Activated CD4-positive, CD25-positive, alpha-beta regulatory T cell treated with anti-CD3 and anti-CD28 coated beads, Interleukin-2, amount 50 U/mL, for 24 hours (primary cell): ENCODE measurements at regions not wholly inside any gene's neighbourhood (a gene's known extent, or its start where the extent isn't known, plus 50 kb on each side); places are given as distances from the start of the nearest gene placed in this dataset.

ENCODE experiments used
- ATAC-seq, 2 donors: fragments of 150-1000 bp; cut with Tn5 transposase; one replicate each; pipeline ENCODE4 v1.10.0; 2021; ENCODE audit warnings: mild to moderate bottlenecking in 1 of 2, moderate library complexity in 1 of 2

DNA sequence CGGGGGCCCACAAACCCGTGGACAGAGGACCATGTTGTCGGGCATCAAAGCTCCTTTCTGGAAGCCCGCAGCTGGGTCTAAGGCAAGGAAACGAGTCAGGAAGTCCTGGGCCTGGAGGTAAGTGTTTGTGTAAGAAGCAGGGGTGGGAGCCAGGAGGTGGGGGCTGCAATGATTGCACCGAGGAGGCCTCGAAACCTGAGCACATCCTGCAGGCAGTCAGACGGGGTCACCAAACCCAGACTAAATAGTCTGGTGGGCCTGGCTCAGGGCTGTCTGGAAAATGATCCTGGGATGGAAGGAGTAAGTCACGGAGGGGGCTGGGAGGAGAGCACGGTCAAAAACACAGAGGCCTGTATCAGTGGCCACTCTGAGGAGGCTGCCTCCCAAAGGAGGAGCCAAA, 539.2 kb downstream of the MN1 start:
- ATAC-seq, result no peak

DNA sequence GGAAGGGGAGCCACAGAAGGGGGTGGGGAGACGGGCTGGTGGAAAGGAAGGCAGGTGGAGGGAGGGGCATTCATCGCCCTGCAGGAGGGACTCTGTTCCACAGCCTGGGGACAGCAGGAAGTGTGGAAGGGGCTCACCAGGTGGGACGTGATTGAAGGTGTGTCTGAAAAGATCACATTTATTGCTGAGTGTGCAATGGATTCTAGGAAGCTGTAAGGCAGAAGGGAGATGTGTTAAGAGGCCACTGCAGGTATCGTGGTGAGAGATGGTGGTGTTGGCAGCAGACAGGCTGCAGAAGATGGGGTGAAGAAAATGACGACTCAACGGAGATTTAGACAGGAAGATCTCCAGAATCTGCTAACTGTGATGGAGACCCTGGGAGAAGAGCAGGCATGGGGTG, 537.4 kb downstream of the MN1 start:
- ATAC-seq, result no peak

DNA sequence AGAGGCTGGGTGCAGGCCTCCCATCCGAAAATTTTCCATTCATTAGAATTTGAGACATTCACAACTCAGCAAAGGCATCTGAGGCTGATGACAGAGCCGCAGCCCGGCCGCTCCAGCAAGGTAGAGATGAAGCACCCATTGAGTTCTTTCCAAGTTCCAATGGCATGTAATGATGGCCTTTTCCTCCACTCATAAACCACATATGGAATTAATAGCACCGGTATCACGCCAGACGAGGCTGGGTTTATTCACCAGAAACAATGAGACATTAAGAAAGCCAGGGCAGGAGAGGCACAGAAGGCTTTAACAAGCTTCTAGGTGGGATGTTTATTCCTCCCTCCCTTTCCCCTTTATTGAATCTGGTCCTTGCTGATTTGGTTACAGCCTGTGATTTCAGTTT, 534.4 kb downstream of the MN1 start:
- no peak for ATAC-seq

DNA sequence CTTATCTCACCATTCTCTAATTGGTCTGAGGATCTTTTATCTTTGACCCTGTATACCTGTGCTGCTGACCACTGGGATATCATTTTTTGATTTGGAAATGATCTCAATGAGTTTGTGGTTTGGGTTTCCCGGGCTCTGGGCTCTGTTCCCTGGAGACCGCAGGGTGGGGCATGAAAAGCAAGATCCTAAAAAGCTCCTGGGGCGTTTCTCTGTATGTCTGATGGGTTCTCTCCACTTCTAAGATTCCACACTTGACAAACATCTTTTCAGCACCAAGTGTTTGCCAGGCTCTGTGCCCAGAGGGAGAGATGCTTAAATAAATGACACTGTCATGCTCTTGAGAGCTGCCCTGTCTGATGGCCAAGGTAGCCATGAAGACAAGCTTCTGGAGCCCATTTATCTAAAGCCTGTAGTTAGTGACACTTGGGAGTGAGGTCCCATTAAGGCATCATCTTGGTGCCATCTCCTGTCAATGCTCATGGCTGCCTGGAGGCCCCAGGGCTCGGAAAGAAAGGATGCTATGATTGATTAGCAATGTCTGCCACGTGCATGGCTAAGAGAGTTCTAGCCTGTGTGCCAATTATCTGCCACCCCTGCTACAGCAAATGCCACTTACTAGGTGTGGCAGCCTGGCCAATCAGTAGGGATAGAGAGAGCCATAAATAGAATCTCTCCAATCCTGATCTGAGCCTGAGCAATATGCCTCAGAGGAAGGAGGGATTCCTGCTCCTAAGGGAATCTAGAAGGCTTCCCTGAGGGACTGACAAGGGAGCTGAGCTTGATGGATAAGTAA, 531.6 kb downstream of the MN1 start:
- ATAC-seq, result no peak

DNA sequence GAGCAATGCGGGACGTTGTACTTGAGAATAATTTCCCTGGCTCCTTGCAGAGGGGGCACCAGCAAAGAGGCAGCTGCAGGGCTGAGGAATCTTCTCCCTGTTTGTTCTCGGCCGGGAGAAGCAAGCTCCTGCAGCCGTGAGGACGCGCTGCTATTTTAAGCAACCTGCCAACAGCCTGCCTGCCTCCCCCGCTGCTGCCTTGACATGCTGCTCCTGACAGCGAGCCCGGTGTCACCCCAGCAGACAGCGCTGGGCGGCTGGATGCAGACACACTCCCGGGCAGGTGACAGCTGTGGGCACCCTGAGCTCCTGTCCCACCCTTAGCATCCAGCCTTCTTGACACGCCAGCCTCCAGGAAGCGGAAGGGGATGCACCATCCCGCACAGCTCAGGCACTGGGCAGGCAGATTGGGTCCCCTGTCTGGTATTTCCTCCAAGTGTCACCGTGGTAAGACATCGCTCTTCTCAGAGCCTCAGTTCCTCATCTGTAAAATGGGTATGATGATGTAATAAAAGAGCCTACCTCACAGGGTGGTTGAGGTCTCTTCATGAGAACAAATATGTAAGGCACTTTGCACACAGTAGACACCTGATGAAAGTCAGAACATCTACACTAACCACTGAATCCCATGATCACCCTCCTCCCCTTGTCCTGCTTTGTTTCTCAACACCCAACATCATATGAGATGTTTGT, 530.6 kb downstream of the MN1 start:
- no peak for ATAC-seq

DNA sequence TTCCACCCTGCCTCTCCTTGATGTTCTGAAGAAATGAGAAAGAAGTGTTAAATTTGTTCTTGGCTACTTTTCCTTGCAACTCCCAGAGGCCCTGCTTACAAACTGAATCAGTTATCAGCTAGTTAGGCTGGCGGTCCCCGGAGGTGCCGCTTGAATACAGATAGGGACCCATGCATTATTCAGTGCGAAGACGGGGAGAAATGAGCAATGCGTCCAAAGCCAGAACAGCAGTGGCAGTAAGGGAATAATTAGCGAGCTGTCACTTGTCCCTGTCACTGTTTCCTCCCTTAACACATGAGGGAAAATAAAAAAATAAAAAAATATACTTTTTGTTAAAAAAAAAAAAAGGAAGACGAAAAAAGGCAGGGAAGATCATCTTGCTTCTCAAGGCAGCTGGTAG, 528.1 kb downstream of the MN1 start:
- ATAC-seq, result no peak

DNA sequence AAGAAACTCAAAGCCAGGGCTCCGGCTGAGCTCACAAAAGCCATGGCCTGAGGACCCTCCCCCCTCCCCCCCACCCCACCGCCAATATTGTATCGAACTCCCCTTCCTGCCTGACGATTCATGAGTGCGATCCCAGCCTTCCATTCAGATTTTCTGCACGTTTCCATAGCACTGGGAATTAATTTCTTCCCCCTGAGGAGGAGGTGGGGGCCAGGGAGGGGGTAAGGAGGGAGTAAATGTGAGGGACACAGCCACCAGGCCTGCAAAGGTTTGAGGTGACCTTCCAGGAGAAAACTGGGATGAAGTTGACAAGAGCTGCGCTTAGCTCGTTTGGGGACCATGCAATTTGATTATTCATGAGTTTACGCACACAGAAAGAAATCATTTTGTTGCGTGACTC, 527.7 kb downstream of the MN1 start:
- no peak for ATAC-seq

DNA sequence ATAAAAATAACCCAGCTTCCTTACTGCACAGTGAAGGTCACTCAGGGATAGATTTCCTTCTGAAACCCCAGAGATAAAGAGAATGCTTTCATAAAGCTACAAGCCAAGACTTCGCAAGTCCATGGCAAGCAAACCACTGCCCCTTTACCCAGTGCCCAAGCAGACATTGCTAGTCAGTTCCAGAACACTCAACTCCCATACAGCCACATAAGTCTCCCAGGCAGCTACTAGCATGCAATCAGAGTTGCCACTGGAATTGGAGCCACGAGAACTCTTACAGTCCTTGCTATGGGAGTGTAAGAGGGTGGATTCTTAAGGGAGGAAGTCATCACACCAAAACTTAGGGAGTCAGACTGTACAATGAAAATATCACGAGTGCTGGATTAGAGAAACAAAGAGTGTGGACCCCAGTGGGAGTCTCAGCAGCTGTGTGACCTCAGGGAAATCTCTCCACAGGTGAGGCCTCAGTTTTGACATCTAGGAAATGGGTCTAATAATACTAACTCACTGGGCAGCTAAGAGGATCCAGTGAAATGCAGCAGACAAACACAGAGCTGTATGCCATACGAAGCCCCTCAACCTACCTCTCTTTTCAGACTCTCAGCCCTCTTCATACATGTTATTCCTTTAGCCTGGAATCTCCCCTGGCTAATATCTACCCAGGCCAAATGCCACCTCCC, 526.6 kb downstream of the MN1 start:
- ATAC-seq, result no peak

DNA sequence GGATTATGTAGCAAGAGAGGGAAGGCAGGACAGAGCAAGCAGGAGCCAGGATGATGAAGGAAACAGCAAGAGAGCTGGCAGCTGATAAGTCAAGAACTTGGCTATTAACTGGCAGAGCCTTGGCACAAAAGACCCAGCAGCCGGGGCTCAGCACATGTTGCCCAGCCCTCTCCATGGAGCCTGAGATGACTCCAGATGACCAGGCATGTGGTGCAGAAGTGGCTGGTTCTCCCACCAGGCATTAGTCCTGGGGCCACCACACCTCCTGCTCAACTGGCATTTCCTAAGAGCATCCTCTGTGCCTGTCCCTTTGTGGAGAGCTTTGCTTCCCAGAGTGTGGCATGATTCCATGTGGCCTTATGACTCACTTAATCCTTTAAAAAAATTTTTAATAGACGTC, 522.6 kb downstream of the MN1 start:
- no peak for ATAC-seq

DNA sequence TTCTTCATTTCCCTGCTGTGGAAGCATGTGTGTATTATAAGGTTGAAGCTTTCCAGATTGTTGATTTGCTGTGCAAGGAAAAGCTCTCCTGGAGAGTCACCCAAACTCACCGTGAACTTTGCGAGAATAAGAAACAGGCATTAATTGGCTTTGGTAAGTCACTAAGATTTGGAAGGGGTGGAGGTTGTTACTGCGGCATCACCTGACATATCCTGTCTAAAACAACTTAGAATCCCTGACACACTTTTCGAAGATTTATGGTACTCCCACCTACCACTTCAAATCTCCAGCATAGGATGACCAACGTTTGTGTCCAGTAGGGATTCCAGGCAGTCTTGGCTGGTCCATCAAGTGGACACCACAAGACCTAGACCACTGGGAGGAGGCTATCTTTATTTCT, 518.3 kb downstream of the MN1 start:
- no peak for ATAC-seq

DNA sequence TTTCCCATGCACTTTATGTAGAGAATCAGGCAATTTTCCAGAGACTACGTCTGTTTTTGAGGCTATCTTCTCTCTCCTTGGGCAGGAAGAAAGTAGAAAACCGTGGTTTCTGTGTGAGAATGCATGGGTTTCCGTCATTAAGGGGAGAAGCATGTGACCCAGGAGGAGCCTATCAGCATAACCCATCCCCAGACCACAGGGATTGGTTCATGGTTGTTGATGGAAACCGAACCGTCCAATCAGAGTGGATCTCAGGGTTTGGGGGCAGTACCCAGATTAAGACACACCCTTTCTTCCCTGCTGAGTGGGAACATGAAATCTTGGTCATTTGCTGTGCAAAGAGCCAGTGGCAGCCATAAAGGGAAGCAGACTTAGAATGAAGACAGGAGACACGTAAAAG, 517.8 kb downstream of the MN1 start:
- no peak for ATAC-seq

DNA sequence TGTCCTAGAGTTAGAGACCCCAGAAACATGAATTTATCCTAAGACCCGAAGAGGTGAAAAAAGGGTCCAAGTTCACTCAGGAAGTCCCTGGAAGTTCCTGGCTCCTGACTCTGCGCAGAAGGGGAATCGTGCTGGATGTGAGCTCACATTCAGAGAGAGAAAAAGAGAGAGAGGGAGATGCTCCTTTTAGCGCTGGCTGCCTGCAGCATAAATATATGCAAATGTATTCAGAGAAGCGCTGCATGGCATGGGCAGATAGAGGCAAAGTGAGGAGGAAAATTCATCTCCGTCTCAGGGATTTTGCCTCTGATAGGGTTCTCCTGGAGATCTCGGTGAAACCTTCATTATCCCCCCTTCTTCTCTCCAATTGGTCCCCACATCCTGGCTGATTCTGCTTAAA, 517.2 kb downstream of the MN1 start:
- ATAC-seq, result no peak

DNA sequence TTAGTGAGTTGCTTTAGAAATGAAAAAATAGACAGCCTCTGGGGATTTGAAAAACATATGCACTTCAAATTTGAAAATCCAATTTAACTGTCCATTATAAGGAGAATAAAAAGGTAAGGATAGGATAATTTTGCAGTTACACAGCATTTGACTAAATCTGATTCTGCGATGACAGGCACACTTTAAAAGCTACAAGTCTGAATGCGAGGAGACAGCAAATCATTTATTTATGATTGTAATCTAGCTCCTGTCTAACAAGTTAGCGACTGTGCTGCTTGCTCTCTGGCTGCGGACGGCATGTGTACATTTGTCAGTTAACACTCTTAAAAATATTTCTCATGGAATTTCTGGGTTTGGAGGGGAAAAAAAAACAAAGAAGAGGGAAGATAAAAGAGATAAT, 514.8 kb downstream of the MN1 start:
- no peak for ATAC-seq

DNA sequence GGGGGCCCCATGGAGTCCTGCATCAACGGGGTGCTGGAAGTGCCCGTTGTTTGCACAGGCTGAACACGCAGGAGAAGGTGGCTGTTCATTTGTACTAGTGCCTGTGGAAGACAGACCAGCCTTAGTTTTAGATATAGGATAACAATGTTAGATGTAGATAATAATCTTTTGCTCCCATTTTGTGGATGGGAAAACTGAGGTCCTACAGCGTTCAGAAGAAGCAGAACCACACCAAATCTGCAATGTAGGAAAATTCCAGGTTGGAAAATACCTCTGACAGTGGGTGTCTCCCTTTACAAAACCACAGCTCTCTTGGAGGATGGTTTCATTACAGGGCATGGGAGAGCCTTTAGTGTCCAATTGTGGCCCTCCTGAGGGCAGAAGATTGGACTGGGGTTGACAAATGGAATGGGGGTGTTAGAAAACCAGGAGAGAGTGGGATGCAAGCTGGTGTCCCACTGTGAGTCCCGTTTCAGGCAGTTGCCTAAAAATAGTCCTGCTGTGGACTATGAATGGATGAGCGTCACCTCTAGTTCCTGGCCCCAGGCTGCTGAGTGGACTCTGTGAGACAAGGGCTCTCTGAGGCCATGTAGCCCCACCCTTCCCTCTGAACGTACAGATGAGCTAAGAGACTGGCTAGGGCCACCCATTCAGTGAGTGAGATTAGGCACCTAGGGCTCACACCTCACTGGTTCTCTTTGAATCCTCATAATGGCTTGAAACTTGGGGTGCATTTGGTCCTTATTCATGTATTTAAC, 508.8 kb downstream of the MN1 start:
- no peak for ATAC-seq

DNA sequence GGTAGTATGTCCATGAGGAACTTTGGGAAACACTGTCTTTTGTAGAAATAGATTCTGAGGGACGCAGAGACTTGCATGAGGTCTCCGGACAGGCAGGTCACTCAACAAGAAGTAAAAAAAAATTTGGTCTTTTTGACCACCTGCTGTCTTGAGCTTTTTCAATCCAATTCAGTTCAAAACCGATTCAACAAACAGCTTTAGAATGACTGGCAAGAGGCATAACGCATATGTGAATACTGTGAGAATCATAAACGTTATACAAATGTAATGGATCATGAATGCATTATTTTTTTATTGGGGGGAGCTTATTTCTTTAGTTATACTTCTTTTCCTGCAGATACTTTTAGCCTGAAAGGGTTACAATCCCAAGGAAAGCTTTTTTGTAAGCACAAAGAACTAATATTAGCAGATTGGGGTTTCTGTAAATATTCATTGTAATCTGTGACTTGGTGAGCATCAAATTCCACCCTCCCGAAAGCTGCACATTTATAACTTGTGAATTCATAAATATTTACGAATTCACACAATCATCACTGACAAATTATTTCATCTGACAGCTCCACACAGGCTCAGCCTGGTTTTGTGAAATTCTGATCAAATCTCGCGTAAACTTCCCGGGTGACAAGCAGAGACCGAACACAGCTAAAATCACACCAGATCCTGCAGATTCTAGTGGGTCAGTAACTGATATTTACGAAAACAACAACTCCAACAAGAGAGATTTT, 507.7 kb downstream of the MN1 start:
- no peak for ATAC-seq

DNA sequence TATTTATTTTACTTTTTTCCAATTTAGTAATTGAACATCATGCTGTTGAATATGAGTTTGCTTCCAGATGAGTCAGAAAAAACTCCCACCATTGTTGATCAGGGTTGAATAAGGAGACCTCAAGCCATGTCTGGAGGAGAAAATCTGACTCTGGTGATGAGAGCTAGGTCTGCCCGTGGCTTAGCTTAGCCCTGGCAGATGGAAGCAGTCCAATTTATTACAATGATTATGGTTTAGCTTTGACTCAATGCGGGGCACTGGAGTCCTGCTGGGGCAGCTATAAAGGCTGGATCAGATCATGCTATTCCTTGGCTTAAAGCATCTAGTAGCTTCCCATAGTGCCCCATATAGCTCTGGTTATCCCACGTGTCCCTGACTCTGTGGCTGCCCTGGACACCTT, 506.5 kb downstream of the MN1 start:
- ATAC-seq, result no peak

DNA sequence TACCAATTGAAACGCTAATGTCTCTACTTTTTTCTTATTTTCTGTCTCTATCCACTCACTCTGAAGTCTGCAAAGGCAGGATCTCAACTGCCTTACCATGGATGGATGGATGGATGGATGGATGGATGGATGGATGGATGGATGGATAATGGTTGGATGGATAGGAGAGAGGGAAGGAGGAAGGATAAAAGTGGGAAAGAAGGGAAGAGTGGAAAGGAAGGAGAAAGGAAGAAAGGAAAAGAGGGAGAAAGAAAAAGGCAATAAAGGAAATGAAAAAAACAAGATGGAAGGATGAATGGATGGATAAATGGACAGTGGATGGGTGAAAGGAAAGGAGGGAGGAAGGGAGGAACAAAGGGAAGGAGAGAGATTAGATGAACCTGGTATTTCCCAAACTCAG, 506.0 kb downstream of the MN1 start:
- ATAC-seq, result no peak

DNA sequence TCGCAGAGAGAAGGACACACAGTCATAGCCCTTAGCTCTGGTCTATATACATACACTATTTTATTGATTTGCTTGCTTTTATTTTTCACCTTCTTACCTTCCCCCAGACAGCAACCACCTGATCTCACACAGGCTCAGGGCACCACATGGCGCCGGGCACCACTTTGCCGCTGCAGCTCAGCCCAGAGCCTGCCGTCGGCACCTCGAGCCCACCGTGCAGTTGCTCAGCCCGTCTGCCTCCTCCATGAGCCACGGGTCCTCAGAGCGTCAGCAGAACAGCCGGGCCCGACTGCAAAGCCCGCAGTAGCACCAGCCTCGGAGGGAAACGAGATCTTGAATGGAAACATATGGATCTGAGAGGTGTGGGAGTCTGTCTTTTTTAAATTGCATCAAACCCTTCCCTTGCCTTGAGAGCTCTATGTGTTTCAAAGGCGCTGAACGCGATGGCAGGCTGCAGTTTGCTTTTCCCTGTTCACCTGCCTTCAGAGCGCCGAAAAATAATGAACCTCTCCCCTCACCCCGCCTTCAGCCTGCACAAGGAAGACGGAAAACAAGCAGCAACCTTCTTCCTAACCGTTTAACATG, 505.4 kb downstream of the MN1 start:
- ATAC-seq, result no peak

DNA sequence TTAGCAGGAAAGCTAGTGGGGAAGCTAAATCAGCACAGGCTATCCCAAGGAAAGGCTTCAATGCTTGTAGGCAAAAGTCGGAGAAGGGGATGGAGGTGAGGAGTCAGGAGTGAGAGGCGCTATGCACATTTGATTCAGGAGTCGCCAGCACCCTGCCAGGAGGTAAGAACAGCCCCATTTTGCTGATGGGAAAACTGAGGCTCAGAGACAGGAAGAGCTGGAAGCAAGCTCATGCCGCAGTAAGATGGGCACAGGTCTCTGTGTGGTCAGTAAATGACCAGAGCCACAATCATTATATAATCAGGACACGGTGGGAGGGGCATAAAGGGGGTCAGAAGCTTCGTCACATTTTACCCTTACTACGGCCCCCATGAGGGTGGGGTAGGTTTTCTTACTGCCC, 504.4 kb downstream of the MN1 start:
- ATAC-seq, result no peak

DNA sequence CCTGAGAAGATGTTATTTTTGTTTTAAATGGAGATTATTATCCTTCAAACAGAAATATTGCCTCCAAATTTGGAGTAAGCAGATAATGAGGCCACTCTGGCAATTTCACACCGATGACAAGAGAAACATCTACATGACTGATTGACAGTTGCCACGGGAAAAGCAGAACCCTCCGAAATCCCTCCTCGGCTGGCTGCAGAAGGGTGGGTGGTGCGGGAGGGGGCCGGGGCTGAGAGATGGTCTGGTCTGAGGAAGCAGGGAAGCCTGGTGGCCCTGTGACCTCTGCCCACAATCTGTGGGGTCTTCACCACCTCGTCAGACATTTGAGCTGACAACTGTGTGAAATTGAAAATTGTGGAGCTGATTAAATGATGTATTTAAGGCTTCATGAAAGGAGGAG, 503.2 kb downstream of the MN1 start:
- no peak for ATAC-seq

DNA sequence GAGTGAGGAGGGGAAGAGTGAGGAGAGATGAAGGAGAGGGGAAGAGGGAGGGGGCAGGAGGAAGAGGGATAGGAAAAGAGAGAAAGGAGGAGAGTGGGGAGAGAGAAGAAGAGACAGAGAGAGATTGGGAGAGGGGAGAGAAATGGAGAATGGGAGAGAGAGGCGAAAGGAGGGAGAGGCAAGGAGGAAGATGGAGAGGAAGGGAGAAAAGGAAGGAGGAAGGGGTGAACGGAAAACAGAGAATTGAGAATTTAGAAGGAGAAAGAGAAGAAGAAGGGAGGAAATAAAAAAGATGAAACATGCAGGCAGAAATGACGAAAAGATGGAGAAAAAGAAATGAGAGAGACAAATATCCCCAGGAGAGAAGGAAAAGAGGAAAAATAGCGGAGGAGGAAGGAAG, 502.8 kb downstream of the MN1 start:
- ATAC-seq, result no peak
